Hepatocyte (in vitro differentiated cells): ENCODE measurements at regions not wholly inside any gene's neighbourhood (a gene's known extent, or its start where the extent isn't known, plus 50 kb on each side); places are given as distances from the start of the nearest gene placed in this dataset.

ENCODE experiments used
- DNase-seq: peaks from one replicate; pipeline ENCODE4 v3.0.0-alpha.2; 2016; ENCODE audit warnings: low spot score
- H2AFZ ChIP-seq: fragments of 200-600 bp; sonication (generic); 2 replicates; pipeline ENCODE4 v1.6.0; 2016; ENCODE audit warnings: antibody characterized with exemption, mild to moderate bottlenecking
- H3K27ac ChIP-seq: fragments of 200-600 bp; sonication (generic); 2 replicates; pipeline ENCODE4 v1.5.1; 2016; ENCODE audit warnings: mild to moderate bottlenecking
- H3K27me3 ChIP-seq: fragments of 200-600 bp; sonication (generic); 2 replicates; pipeline ENCODE4 v1.6.1; 2016
- H3K36me3 ChIP-seq: fragments of 200-600 bp; sonication (generic); replicated peaks from 2 replicates; pipeline ENCODE4 v1.5.1; 2016; ENCODE audit warnings: low read depth; ENCODE audit not compliant: insufficient read depth
- H3K4me1 ChIP-seq: fragments of 200-600 bp; sonication (generic); 2 replicates; pipeline ENCODE4 v1.5.1; 2016; ENCODE audit warnings: mild to moderate bottlenecking, moderate library complexity; ENCODE audit not compliant: insufficient read depth
- H3K4me2 ChIP-seq: fragments of 200-600 bp; sonication (generic); 2 replicates; pipeline ENCODE4 v1.6.0; 2016
- H3K4me3 ChIP-seq: fragments of 200-600 bp; sonication (generic); 2 replicates; pipeline ENCODE4 v1.5.1; 2016; ENCODE audit warnings: mild to moderate bottlenecking
- H3K79me2 ChIP-seq: fragments of 200-600 bp; sonication (generic); 2 replicates; pipeline ENCODE4 v1.6.0; 2017; ENCODE audit warnings: mild to moderate bottlenecking
- H3K9me2 ChIP-seq: fragments of 200-600 bp; sonication (generic); replicated peaks from 2 replicates; pipeline ENCODE4 v1.6.0; 2017; ENCODE audit warnings: mild to moderate bottlenecking; ENCODE audit not compliant: insufficient read depth
- H3K9me3 ChIP-seq: fragments of 200-600 bp; sonication (generic); 2 replicates; pipeline ENCODE4 v1.5.1; 2016; ENCODE audit warnings: low read depth, mild to moderate bottlenecking
- H4K20me1 ChIP-seq: fragments of 200-600 bp; sonication (generic); 2 replicates; pipeline ENCODE4 v1.6.0; 2016; ENCODE audit warnings: mild to moderate bottlenecking; ENCODE audit not compliant: insufficient read depth, poor library complexity, severe bottlenecking
- EZH2 ChIP-seq: fragments of 200-600 bp; sonication (generic); IDR thresholded peaks from 2 replicates; pipeline ENCODE4 v1.6.1; 2016; ENCODE audit warnings: antibody characterized with exemption, mild to moderate bottlenecking, borderline replicate concordance
- EZH2phosphoT487 ChIP-seq: fragments of 200-600 bp; sonication (generic); IDR thresholded peaks from one replicate; pipeline ENCODE4 v1.6.1; 2018; ENCODE audit warnings: antibody characterized with exemption, mild to moderate bottlenecking, low read depth, moderate library complexity; ENCODE audit not compliant: unreplicated experiment, severe bottlenecking
- WGBS: methylation state at CpG from one replicate; pipeline ENCODE4 v1.1.6; 2016; ENCODE audit warnings: low lambda C conversion rate; ENCODE audit errors: missing lambda C conversion rate; 5-methylcytosine and 5-hydroxymethylcytosine counted together
- TF ChIP-seq, protein P1 (sequence below): fragments of 200-600 bp; sonication (generic); IDR thresholded peaks from 2 replicates; pipeline ENCODE4 v1.5.1; 2016; ENCODE audit warnings: antibody characterized with exemption, mild to moderate bottlenecking; ENCODE audit not compliant: poor library complexity

DNA sequence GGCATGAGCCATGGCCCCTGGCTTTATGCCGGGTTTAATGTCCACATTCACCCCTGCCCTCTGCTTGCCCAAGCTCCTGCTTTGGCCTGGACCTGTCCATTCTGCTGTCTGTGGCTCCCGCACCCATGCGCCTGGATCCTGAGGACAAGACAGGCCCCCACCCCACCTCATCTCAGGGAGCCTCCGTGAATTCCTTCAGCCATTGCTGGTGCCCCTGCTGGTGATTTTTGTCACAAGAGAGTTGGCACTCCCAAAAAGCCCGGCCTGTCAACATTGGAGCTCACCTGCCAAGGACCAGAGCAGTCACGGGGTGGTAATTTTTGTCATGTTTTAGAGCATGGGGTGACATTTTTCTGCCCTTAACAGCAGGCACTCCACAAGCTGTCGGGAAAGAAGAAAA is 127.5 kb upstream of the PLXNA4 start:
- Histone ChIP-seq H3K4me3 (no peak overlapping the region), H3K27me3 (no peaks in the 10 kb centered on the region), H3K9me3 (no peaks in the 10 kb centered on the region), H3K4me1 (no peaks in the 10 kb centered on the region), H3K4me2 (no peak overlapping the region), H3K79me2 (no peaks in the 10 kb centered on the region), H3K36me3 (no peaks in the 10 kb centered on the region), H3K9me2 (no peaks in the 10 kb centered on the region), H4K20me1 (no peaks in the 10 kb centered on the region), H2AFZ (no peak overlapping the region), H3K27ac (no peak overlapping the region)
- 91% methylated on average over 7 of the region's 7 CpGs for WGBS
- DNase-seq: no peak
- TF ChIP-seq EZH2phosphoT487: no peak
- no peak for TF ChIP-seq EZH2
- TF ChIP-seq, protein P1, sequence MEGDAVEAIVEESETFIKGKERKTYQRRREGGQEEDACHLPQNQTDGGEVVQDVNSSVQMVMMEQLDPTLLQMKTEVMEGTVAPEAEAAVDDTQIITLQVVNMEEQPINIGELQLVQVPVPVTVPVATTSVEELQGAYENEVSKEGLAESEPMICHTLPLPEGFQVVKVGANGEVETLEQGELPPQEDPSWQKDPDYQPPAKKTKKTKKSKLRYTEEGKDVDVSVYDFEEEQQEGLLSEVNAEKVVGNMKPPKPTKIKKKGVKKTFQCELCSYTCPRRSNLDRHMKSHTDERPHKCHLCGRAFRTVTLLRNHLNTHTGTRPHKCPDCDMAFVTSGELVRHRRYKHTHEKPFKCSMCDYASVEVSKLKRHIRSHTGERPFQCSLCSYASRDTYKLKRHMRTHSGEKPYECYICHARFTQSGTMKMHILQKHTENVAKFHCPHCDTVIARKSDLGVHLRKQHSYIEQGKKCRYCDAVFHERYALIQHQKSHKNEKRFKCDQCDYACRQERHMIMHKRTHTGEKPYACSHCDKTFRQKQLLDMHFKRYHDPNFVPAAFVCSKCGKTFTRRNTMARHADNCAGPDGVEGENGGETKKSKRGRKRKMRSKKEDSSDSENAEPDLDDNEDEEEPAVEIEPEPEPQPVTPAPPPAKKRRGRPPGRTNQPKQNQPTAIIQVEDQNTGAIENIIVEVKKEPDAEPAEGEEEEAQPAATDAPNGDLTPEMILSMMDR: no peak

DNA sequence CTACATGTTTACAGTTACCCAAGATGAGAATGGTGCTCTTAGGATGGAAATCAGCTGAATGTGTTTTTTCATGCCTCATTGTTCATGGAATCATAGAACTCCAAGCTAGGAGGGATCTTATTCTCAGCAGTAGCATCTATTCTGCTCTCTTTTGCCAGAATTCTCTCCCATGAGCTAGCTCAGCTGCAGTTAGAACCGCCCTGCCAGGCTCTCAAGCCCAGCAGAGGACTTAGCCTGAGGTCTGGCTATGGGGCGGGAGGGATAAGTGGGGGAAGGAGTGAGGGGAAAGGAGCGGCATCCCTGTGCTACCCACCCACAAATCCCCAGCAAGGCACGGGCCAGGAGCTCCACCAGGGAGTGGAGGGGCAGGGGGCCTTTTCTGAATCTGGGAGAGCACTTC is 120.7 kb upstream of the PLXNA4 start:
- no peak overlapping the region for H3K4me3 ChIP-seq
- H3K79me2 ChIP-seq: no peaks in the 10 kb centered on the region
- no peaks in the 10 kb centered on the region for H3K9me2 ChIP-seq
- TF ChIP-seq EZH2 (no peak), EZH2phosphoT487 (no peak)
- TF ChIP-seq, protein P1: no peak
- H3K27me3 ChIP-seq: no peaks in the 10 kb centered on the region
- H3K36me3 ChIP-seq: no peaks in the 10 kb centered on the region
- H4K20me1 ChIP-seq: no peaks in the 10 kb centered on the region
- 44% methylated on average over 4 of the region's 4 CpGs for WGBS
- no peak overlapping the region for H2AFZ ChIP-seq
- no peaks in the 10 kb centered on the region for H3K9me3 ChIP-seq
- no peak overlapping the region for H3K4me2 ChIP-seq
- DNase-seq: no peak
- no peak overlapping the region for H3K27ac ChIP-seq
- H3K4me1 ChIP-seq: no peaks in the 10 kb centered on the region

- Histone ChIP-seq H3K4me3 (no peak overlapping the region), H4K20me1 (no peaks in the 10 kb centered on the region), H3K79me2 (no peaks in the 10 kb centered on the region), H3K9me3 (no peaks in the 10 kb centered on the region), H3K9me2 (no peaks in the 10 kb centered on the region), H3K27me3 (no peaks in the 10 kb centered on the region), H3K4me1 (no peaks in the 10 kb centered on the region), H3K36me3 (no peaks in the 10 kb centered on the region), H2AFZ (no peak overlapping the region), H3K4me2 (no peak overlapping the region), H3K27ac (no peak overlapping the region)
- TF ChIP-seq EZH2phosphoT487 (no peak), EZH2 (no peak)
- TF ChIP-seq, protein P1: no peak
- DNase-seq: no peak
- 92% methylated on average over 5 of the region's 5 CpGs for WGBS
These were observed 120.1 kb upstream of the PLXNA4 start for GRCh38 chr7:132696332-132696731.

DNA sequence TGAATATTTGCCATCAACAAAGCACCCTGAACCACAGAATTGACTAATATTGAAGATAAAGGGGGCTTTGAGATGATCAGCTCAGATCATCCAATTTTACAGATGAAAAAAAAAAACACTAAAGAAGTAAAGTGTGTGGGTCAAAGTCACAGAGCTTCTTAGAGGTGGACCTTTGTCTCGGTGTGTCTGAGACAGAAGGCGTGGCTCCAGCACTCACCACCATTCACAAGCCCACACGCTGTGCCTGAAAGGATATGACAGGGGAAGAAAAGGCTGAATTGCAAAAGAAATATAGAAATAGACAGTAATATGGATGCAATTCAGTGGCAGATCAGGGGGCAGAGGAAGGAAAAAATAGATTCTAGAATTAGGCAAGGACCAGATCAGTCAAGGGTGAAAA is 114.9 kb upstream of the PLXNA4 start:
- no peak for DNase-seq
- H2AFZ ChIP-seq: no peak overlapping the region
- TF ChIP-seq EZH2 (no peak), EZH2phosphoT487 (no peak)
- no peaks in the 10 kb centered on the region for H4K20me1 ChIP-seq
- no peak overlapping the region for H3K4me2 ChIP-seq
- no peaks in the 10 kb centered on the region for H3K79me2 ChIP-seq
- no peak overlapping the region for H3K4me3 ChIP-seq
- no peaks in the 10 kb centered on the region for H3K9me2 ChIP-seq
- H3K27ac ChIP-seq: no peak overlapping the region
- 75% methylated on average over 3 of the region's 3 CpGs for WGBS
- peaks cover 4% of the 10 kb centered on the region for H3K27me3 ChIP-seq
- no peaks in the 10 kb centered on the region for H3K9me3 ChIP-seq
- no peaks in the 10 kb centered on the region for H3K36me3 ChIP-seq
- H3K4me1 ChIP-seq: no peaks in the 10 kb centered on the region
